ENCODE measurements at regions not wholly inside any gene's neighbourhood (a gene's known extent, or its start where the extent isn't known, plus 50 kb on each side); places are given as distances from the start of the nearest gene placed in this dataset.

GRCh38 chr12:107894589-107894988, 120.1 kb downstream of the ASCL4 start:
- H3K4me2 ChIP-seq (ENCODE audit: insufficient read depth, low read length): no peak overlapping the region
- no TSS peak for BruUV-seq (replicated peaks)
- H3K4me1 ChIP-seq (replicated peaks in 1 of 2; ENCODE audit: control insufficient read depth in 2 of 2, insufficient read depth in 2 of 2, low read length in 2 of 2): no peaks in the 10 kb centered on the region; a peak in 1 of 5 replicates
- H3K9me1 ChIP-seq (ENCODE audit: control insufficient read depth, insufficient read depth, low read length): no peaks in the 10 kb centered on the region
- no peak overlapping the region for H2AFZ ChIP-seq (ENCODE audit: low read depth, low read length)
- no peak overlapping the region for H3K9ac ChIP-seq (ENCODE audit: insufficient read depth in 1 of 2, low read depth in 2 of 2, low read length in 2 of 2)
- FAIRE-seq (no peak), ATAC-seq (no peak), DNase-seq (ENCODE audit: extremely low read depth in 1 of 4, low spot score in 3 of 4) (no peak)
- H3K27ac ChIP-seq (ENCODE audit: extremely low read depth, low read depth, low read length): no peak overlapping the region
- H3K36me3 ChIP-seq (ENCODE audit: control insufficient read depth, insufficient read depth, low read length): no peaks in the 10 kb centered on the region
- no peaks in the 10 kb centered on the region for H4K20me1 ChIP-seq (replicated peaks; ENCODE audit: control insufficient read depth, insufficient read depth, low read length)
- no peaks in the 10 kb centered on the region for H3K79me2 ChIP-seq (ENCODE audit: control insufficient read depth, insufficient read depth, low read length)
- ChIA-PET CTCF (ENCODE audit: low intra/inter-chr PET ratio) (no interaction called here), POLR2A (no interaction called here)
- no peak overlapping the region for H3K4me3 ChIP-seq
- peaks cover 0 to 12% of the 10 kb centered on the region in 2 experiments; a peak in 2 of 5 replicates for H3K27me3 ChIP-seq (ENCODE audit: control insufficient read depth in 2 of 2, insufficient read depth in 2 of 2, low read length in 2 of 2)
- intact Hi-C loops (cut with micrococcal nuclease): no loop called here
- no peak for TF ChIP-seq ZNF217 (CRISPR knock-in tag; IDR thresholded peaks at IDR 0.05)
- TF ChIP-seq U2AF1 (optimal IDR thresholded peaks at IDR 0.05; ENCODE audit: low read depth, low read length): no peak
- TF ChIP-seq MTF1 (CRISPR knock-in tag; IDR thresholded peaks at IDR 0.05; ENCODE audit: borderline replicate concordance): no peak
- no peak for TF ChIP-seq HINFP (tag; conservative IDR thresholded peaks at IDR 0.05; ENCODE audit: low read depth)
- TF ChIP-seq ZC3H8 (IDR thresholded peaks at IDR 0.05): no peak
- peak; percentile 57 for TF ChIP-seq FOSL1 (tag; conservative IDR thresholded peaks at IDR 0.05)
- no peak for TF ChIP-seq ZNF41 (CRISPR knock-in tag; conservative IDR thresholded peaks at IDR 0.05)
- TF ChIP-seq HES1 (IDR thresholded peaks at IDR 0.05; ENCODE audit: low read depth): no peak
- no peak for TF ChIP-seq NR2F6 (CRISPR knock-in tag; IDR thresholded peaks at IDR 0.05)
- no peaks in the 10 kb centered on the region for H3K9me3 ChIP-seq (replicated peaks; ENCODE audit: control insufficient read depth, insufficient read depth, low read depth, low read length)
- in situ Hi-C loops (cut with MboI): no loop called here
- 4% methylated on average over 3 of the region's 3 CpGs for WGBS (ENCODE audit: insufficient coverage, low coverage, missing lambda C conversion rate)

All from K562 (cell line).